GM12892 (cell line): ENCODE measurements at regions not wholly inside any gene's neighbourhood (a gene's known extent, or its start where the extent isn't known, plus 50 kb on each side); places are given as distances from the start of the nearest gene placed in this dataset.

Source experiments
- POLR2A ChIP-seq: IDR thresholded peaks from 2 replicates; pipeline ENCODE4 v1.6.1; 2011; ENCODE audit warnings: low read depth, low read length, control low read depth
- POLR2AphosphoS5 ChIP-seq: IDR thresholded peaks from 2 replicates; pipeline ENCODE4 v1.6.1; 2011; ENCODE audit warnings: low read depth, low read length, control low read depth

DNA sequence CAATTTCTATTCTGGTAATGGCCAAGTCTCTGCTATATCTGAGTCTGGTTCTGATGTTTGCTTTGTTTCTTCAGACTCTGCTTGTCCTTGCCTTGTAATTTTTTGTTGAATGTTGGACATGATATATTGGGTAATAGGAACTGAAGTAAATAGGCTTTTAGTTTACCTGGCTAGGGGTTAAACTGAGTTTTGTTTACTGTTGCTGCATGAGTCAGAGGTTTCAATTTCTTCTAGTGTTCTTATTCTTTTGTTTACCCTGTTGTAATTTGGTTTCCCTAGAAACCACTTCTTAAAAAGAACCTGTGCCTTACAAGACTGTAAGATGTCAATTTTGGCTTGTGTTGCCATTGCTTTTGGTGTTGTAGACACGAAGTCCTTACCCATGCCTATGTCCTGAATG is 285.0 kb upstream of the KCNH7 start:
- TF ChIP-seq POLR2A (no peak), POLR2AphosphoS5 (no peak)
